NT2/D1 (cell line): ENCODE measurements at regions not wholly inside any gene's neighbourhood (a gene's known extent, or its start where the extent isn't known, plus 50 kb on each side); places are given as distances from the start of the nearest gene placed in this dataset.
"Not testable (repeated sequence)": the region's sequence is repeated elsewhere in the genome, so short reads cannot be mapped to it uniquely, and the experiment has no call there.

Experiments used
- DNase-seq: peaks from one replicate; pipeline ENCODE4 v3.0.0-alpha.2; 2011; ENCODE audit warnings: low read depth, low spot score
- H3K27me3 ChIP-seq: 2 replicates; pipeline ENCODE4 v1.6.0; 2011; ENCODE audit warnings: mild to moderate bottlenecking; ENCODE audit not compliant: insufficient read length, insufficient read depth
- H3K36me3 ChIP-seq: 2 replicates; pipeline ENCODE4 v1.6.1; 2011; ENCODE audit warnings: mild to moderate bottlenecking, low read length, mixed read lengths; ENCODE audit not compliant: insufficient read depth, insufficient read length
- H3K4me1 ChIP-seq: 2 replicates; pipeline ENCODE4 v1.5.1; 2011; ENCODE audit not compliant: insufficient read depth, insufficient read length
- H3K4me3 ChIP-seq: 2 replicates; pipeline ENCODE4 v1.5.1; 2011; ENCODE audit warnings: low read depth; ENCODE audit not compliant: insufficient read length
- H3K9ac ChIP-seq: 2 replicates; pipeline ENCODE4 v1.6.0; 2011; ENCODE audit warnings: low read depth; ENCODE audit not compliant: insufficient read length
- H3K9me3 ChIP-seq: 2 replicates; pipeline ENCODE4 v1.5.1; 2011; ENCODE audit warnings: mild to moderate bottlenecking, low read length; ENCODE audit not compliant: insufficient read depth
- SUZ12 ChIP-seq: IDR thresholded peaks from 2 replicates; pipeline ENCODE4 v1.6.1; 2011; ENCODE audit not compliant: insufficient read length, insufficient read depth; ENCODE audit errors: extremely low read depth
- YY1 ChIP-seq: IDR thresholded peaks from 2 replicates; pipeline ENCODE4 v1.6.1; 2011; ENCODE audit not compliant: insufficient read length, insufficient read depth
- ZNF274 ChIP-seq: IDR thresholded peaks from 2 replicates; pipeline ENCODE4 v1.6.1; 2011; ENCODE audit warnings: mild to moderate bottlenecking, low read depth, low read length

- Histone ChIP-seq H3K27me3 (no peaks in the 10 kb centered on the region), H3K36me3 (no peaks in the 10 kb centered on the region), H3K4me1 (no peaks in the 10 kb centered on the region), H3K9ac (no peak overlapping the region), H3K9me3 (no peaks in the 10 kb centered on the region), H3K4me3 (no peak overlapping the region)
- TF ChIP-seq ZNF274, result no peak
- no peak for DNase-seq
Measured at GRCh38 chr4:151574968-151575367, 166.0 kb downstream of the FHIP1A start.

DNA sequence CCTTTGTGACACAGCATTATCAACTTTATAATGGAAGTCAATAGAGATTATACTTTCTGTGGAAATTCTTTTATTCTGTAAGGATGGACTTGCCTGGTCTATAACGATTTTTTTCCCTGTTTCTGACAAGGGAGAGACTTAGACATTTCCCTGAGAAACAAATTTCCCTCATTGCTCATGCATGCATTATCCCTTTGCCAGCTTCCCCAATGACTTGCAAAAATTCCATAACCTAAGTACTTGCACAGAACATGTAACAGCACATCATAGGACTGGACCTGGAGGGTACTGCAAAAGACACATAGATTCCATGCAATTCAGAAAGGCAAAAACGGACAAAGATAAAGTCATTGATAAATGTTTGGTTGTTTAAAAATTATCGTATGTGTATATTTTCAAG, 166.7 kb downstream of the FHIP1A start:
- TF ChIP-seq SUZ12 (no peak), ZNF274 (no peak), YY1 (no peak)
- Histone ChIP-seq H3K9ac (no peak overlapping the region), H3K27me3 (no peaks in the 10 kb centered on the region), H3K4me1 (no peaks in the 10 kb centered on the region), H3K9me3 (no peaks in the 10 kb centered on the region), H3K36me3 (no peaks in the 10 kb centered on the region), H3K4me3 (no peak overlapping the region)
- no peak for DNase-seq

DNA sequence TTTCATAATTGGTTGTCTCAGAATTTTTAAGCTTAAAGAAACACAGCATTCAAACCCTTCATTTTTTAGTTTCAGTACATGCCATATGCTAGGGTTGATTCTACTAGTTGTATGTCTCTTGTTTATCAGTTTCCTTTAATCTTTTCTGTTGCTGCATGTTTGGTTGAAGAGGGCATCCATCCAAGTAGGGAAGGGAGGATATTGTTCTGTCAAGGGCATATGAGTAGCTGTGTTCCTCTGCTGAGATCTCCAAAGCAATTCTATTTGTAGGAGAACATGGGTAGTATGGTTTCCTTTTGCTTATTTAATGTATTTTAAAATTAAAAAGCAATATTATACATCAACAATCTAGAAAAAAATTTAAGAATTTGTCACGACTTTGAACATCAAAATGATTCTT, 167.7 kb downstream of the FHIP1A start:
- no peak for TF ChIP-seq SUZ12
- no peak for TF ChIP-seq YY1
- no peak for TF ChIP-seq ZNF274
- Histone ChIP-seq H3K4me1 (no peaks in the 10 kb centered on the region), H3K9ac (no peak overlapping the region), H3K4me3 (no peak overlapping the region), H3K9me3 (no peaks in the 10 kb centered on the region), H3K36me3 (no peaks in the 10 kb centered on the region), H3K27me3 (no peaks in the 10 kb centered on the region)
- DNase-seq, result no peak

GRCh38 chr4:151581570-151581969, 172.6 kb downstream of the FHIP1A start:
- Histone ChIP-seq H3K9ac (no peak overlapping the region), H3K27me3 (no peaks in the 10 kb centered on the region), H3K4me1 (no peaks in the 10 kb centered on the region), H3K9me3 (no peaks in the 10 kb centered on the region), H3K4me3 (no peak overlapping the region), H3K36me3 (no peaks in the 10 kb centered on the region)
- TF ChIP-seq ZNF274, result no peak
- no peak for TF ChIP-seq SUZ12
- TF ChIP-seq YY1, result no peak
- DNase-seq, result no peak

DNA sequence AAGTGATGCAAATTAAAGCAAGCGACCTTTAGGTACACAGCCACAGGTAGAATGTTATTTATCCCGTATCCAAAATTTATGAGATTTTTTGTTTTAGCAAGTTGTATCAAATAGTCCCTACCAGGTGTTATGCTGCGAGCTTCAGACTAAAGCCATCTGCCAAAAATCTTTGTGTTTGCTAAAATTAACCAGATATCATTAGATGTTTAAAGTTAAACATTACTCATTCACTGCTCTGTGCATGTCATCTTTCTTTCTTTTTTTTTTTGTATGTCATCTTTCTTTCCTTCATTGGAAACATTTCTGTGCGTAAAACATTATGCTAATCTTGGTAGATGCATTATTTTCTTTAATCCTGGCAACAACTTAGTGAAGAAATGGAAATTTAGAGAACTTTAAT, 173.1 kb downstream of the FHIP1A start:
- Histone ChIP-seq H3K27me3 (no peaks in the 10 kb centered on the region), H3K4me3 (no peak overlapping the region), H3K36me3 (no peaks in the 10 kb centered on the region), H3K4me1 (no peaks in the 10 kb centered on the region), H3K9ac (no peak overlapping the region), H3K9me3 (no peaks in the 10 kb centered on the region)
- DNase-seq, result no peak
- no peak for TF ChIP-seq YY1

DNA sequence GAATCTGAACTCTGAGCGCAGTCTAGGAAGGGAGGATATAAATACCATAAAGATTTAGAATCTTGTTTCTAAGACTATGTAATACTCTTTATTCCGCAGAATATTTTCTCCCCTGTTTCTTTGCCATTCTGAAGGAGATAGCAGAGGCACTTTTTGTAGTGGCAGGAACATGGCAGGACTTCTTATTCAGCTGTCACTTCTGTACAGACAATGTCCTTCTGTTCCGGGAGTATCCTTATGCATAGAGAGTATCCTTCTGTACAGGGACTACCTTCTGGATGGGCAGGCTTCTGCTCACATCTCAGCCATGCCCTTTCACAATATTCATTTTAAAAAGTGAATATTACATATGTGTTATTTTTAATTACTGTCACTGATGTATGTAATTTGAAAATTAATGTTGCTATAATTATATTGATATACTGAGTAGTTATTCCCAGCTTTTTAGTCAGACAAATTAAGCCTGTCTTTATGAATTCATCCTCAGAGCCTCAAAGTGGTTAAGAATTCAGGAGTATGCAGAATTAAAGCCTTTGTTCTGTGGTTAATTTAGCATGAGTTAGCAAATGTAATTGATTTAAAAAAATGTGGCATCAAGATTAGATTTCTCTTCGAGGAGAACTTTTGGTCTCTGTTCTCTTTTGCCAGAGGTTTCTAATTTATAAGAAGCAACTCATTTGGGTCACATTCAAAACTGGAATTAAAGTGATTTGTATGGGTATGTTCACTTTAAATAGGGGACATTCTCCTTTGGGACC, 174.4 kb downstream of the FHIP1A start:
- DNase-seq, result no peak
- TF ChIP-seq ZNF274 (no peak), SUZ12 (no peak), YY1 (no peak)
- Histone ChIP-seq H3K4me1 (no peaks in the 10 kb centered on the region), H3K4me3 (no peak overlapping the region), H3K9me3 (no peaks in the 10 kb centered on the region), H3K9ac (no peak overlapping the region), H3K27me3 (no peaks in the 10 kb centered on the region), H3K36me3 (no peaks in the 10 kb centered on the region)

- no peak overlapping the region for H3K4me3 ChIP-seq
- no peaks in the 10 kb centered on the region for H3K4me1 ChIP-seq
- no peak overlapping the region for H3K9ac ChIP-seq
- no peaks in the 10 kb centered on the region for H3K27me3 ChIP-seq
- H3K9me3 ChIP-seq, result no peaks in the 10 kb centered on the region
- H3K36me3 ChIP-seq, result no peaks in the 10 kb centered on the region
- DNase-seq, result no peak
- TF ChIP-seq ZNF274 (no peak), SUZ12 (no peak), YY1 (no peak)
Measured at GRCh38 chr4:151584101-151584500, 175.1 kb downstream of the FHIP1A start.

GRCh38 chr4:151595629-151596028, 165.2 kb downstream of the GATB start:
- H3K36me3 ChIP-seq, H3K4me3 ChIP-seq, H3K9ac ChIP-seq, H3K9me3 ChIP-seq, H3K4me1 ChIP-seq, DNase-seq, H3K27me3 ChIP-seq: not testable (repeated sequence)

DNA sequence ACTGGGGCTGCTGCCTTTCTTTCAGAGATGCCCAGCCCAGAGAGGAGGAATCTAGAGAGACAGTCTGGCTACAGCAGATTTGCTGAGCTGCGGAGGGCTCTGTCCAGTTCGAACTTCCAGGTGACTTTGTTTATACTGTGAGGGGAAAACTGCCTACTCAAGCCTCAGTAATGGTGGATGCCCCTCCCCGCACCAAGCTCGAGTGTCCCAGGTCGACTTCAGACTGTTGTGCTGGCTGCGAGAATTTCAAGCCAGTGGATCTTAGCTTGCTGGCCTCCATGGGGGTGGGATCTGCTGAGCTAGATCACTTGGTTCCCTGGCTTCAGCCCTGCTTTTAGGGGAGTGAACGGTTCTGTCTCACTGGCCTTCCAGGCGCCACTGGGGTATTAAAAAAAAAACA, 163.1 kb downstream of the GATB start:
- H3K9me3 ChIP-seq, H3K27me3 ChIP-seq, H3K9ac ChIP-seq, H3K4me1 ChIP-seq, H3K36me3 ChIP-seq, DNase-seq, H3K4me3 ChIP-seq: not testable (repeated sequence)
